GM21526 (cell line): ENCODE measurements at regions not wholly inside any gene's neighbourhood (a gene's known extent, or its start where the extent isn't known, plus 50 kb on each side); places are given as distances from the start of the nearest gene placed in this dataset.

Source experiments
- ATAC-seq: cut with Tn5 transposase; IDR thresholded peaks from one replicate; pipeline ENCODE4 v1.9.1; 2021; ENCODE audit warnings: moderate library complexity; ENCODE audit not compliant: unreplicated experiment, low FRiP score

DNA sequence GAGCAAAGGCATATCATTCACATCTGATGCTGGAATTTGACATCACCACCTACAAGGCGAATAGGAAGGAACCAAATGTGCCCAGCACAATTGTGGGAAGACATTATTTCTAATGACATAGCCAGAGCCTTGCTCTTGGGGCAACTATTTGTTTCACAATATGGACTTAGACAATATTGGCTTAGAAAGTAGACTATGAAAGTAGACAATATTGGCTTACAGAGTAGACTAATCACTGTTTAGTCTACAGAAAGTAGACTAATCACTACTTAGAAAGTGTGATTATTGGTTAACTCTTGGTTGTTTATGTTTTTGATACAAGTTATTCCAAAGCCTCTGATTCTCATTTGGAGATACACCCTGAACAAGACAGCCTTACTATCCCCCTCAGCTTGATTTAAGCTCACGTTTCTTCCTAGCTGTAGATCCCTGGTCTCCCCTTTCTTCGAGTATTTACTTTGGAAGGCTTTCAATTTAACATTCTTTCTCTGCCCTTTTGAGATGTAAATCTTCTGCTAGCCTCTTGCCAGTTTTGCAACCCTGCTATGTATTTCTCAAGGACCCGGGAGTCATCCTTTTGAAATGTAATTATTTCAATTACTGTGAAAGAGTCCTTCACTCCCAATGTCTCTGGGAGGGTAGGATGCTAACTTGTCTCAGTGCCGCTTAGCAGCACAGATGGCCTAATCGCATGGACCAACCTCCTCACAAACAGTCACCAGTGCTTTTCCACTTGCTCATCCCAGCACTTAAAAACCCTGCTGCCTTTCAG is 843.2 kb downstream of the GALC start:
- ATAC-seq = no peak

DNA sequence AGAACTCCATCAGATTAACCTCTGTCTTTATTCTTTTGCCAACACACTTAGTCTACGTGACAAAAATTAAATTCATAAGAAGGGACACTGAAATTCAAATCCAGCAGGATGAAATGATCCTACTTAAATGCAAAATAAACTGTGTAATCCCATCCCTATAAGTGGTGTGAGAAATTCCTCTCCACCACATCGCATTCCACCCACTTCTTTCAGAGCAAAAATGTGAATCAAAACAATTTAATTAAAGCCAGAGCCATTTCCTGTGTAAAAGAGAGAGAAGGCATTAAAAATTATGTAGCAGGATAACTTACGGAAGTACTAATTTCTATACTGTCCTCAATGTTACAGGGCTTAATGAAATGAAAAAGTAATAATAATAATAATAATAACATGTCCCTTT is 844.3 kb downstream of the GALC start:
- ATAC-seq = no peak

DNA sequence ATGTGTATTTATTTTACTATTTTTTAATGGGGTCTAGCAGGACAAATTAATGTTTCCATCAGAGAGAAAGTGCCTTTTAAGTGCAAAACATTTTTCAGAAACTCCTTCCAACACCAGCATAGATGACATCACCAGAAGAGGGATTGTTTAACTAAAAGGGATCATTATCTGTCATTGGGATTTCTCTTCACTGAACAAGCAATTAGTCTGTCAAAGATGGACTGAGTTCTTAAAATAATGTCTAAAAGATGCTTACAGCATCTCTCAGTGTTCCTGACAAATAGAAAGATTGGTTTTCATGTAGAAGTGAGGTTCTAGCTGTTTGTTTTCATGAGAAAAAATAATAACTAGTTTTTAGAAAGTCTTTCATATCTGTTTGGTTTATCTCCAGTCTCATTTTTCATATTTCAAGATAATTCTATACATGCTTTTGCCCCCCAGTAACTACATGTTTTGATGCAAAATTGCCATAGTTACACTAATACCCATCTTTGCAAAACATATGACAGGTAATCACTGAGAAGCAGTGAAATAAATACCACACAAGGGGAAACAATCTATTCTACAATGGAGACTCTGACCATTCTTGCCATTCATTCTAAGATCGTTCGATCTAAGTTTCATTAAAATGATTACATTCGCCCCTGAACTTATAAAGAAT is 850.3 kb downstream of the GALC start:
- ATAC-seq = no peak

DNA sequence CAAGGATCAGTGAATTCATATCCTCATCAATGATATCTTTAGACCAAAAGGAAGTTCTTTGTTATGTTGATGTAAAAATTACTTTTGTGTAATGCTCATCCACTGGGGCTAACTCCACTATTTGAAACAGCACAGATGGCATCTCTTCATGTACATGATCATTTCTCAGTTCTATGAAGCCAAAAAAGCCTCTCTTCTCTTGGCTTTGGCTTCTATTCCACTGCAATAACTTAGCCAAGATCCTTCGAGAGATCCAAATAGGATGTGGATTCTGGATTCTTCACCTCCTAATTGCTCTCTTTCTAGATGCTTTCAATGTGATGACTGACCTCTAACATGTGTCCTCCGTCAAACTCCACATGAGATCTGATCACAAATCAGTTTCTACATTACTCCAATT is 851.2 kb downstream of the GALC start:
- ATAC-seq = no peak

DNA sequence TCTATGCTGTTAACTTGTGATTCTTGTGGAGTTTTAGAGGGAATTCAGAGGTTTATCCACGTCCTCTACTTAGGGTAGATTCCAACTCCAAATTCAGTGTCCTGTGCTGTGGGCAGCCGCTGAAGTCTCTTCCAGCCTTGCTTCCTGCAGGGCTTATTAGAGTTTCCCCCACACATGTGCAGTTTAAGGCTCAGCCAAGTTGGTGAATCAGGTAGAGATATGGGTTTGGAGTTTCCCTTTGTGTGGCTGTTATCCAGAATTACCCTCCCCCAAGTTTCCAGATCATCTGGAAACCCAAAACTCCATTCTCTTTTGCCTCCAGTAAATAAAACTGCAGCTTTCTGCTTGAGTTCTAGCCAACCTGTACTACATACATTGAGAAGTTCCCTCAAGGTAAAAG is 853.7 kb downstream of the GALC start:
- ATAC-seq = no peak

GRCh38 chr14:87133073-87133801 is 859.7 kb downstream of the GALC start:
- no peak for ATAC-seq

DNA sequence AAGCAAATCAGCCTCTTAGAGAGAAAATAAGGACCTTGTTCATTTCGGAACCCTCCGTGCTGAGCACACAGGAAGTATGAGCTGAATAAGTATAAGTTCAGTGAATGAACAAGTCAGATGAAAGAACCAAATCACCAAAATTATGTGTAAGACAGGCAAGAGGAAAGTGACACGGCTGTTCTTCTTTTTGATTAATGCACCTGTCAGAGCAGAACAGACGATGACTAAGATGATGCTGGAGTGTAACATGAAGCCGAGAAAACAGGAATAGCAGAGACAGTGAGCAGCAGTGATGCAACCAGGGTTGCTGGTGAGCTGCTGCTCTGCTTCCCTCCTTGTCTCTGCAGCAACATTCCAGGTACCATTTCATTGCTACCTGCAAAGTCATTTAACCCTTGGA is 861.1 kb downstream of the GALC start:
- ATAC-seq = no peak

DNA sequence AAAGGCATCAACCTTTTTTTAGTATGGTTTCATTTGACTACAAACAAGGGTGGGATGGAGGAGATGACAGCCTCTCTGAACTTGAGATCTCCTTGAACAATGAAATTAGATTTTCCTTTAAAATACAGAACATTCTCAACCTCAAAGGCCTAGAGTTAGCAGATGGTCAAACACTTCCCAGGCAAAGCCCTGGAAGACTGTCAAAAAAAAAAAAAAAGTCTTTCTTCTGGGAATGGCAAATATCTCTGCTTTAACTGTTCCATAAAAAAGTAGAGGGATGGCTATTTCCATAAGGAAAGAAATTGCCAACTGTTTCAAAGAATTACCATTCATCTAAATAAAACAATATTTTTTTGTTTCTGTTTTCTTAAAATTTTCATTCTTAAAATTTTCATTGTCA is 870.8 kb downstream of the GALC start:
- no peak for ATAC-seq

GRCh38 chr14:87121716-87122115 is 871.3 kb downstream of the GALC start:
- ATAC-seq = no peak

GRCh38 chr14:87115234-87115633 is 877.7 kb downstream of the GALC start:
- no peak for ATAC-seq

DNA sequence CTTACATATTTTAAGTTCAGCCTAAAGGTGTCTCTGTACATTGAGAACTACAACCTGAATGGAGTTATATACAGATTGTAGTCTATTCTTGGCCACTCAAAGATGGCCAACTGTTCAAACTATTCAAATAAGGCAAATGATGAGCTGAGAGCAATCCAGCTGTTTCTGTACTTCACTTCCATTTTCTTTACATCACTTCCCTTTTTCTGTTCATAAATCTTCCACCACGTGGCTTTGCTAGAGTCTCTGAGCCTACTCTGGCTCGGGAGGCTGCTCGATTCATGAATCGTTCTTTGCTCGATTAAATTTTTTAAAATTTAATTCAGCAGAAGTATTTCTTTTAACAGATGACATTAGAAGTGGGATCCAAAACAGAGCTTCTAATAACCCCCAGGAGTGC is 879.7 kb downstream of the GALC start:
- no peak for ATAC-seq

DNA sequence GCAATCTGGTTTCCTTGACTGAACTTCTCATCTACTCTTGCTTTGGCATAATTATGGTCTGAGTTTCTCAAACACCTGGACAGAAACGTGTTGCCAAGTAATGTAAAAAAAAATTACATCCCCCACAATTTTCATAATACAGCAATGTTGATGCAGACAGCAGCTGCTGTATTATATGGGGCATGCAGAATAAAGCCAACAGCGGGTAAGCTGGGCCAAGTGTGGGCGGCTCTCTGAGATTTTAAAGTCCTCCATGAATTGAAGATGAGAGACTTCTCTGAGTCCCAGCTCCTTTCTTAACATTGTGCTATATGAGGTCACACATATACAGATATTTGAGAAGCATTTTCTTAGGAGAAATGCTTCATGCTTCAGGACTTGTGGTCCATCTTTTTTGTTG is 881.2 kb downstream of the GALC start:
- ATAC-seq = no peak

- ATAC-seq = no peak
Measured at GRCh38 chr14:87111126-87111525, 881.9 kb downstream of the GALC start.

GRCh38 chr14:87109271-87109670 is 883.7 kb downstream of the GALC start:
- ATAC-seq = no peak

GRCh38 chr14:87108726-87109125 is 884.3 kb downstream of the GALC start:
- ATAC-seq = no peak

DNA sequence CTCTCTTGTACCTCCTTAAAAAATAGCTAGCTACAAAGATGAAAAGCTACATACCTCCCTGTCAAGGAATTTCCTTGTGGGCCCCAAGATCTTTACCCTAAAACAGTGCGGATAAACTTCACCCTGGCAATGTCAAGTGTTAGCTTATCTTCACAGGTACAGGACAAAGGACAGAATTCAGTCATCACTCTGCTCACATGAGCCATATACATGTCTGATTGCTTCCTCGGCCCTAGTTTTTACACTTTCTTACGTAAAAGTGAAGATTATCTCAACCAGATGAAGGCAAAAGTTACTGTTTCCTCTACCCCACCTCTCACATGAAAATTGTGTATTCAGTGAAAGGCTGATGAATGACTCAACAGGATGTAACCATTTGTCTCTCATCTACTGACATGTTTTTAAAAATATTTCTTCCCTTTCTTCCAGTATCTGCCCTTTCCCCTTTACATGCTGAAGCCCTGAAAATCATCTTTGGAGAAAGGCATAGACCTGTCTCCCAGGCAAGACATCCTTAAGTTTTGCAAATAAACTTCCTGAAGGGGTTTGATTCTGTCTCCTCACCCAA is 890.1 kb downstream of the GALC start:
- ATAC-seq = no peak

GRCh38 chr14:87097015-87097414 is 896.0 kb downstream of the GALC start:
- no peak for ATAC-seq

GRCh38 chr14:87094913-87095312 is 898.1 kb downstream of the GALC start:
- ATAC-seq = no peak

GRCh38 chr14:87088588-87088987 is 904.4 kb downstream of the GALC start:
- ATAC-seq = no peak

GRCh38 chr14:87087881-87088280 is 905.1 kb downstream of the GALC start:
- ATAC-seq = no peak

DNA sequence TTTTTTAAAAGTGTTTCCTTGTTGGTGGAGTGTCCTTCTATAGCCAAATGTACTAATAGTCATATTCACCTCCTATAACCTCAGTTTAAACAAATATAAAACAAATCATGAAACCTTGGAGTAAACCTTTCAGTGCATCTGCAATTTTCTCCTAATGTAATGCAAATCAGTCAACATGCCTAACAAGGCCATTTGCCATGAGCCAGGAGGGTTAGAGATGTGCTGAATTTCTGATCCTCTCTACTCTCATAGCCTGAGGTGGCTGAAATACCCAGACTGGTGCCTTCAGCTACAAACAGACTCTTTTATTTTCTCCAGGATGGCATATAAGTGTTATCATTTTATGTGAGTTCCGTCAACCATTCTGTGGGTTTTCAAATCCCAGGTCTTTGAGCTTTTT is 908.1 kb downstream of the GALC start:
- ATAC-seq = no peak
